GM12865 (cell line): ENCODE measurements at regions not wholly inside any gene's neighbourhood (a gene's known extent, or its start where the extent isn't known, plus 50 kb on each side); places are given as distances from the start of the nearest gene placed in this dataset.

Experiments
- DNase-seq: peaks from one replicate; pipeline ENCODE4 v3.0.0; 2010; ENCODE audit warnings: low read depth
- H3K4me3 ChIP-seq: 2 replicates; pipeline ENCODE4 v1.5.1; 2011; ENCODE audit warnings: mild to moderate bottlenecking, low read depth, low read length, control low read depth
- CTCF ChIP-seq: IDR thresholded peaks from 2 replicates; pipeline ENCODE4 v1.5.1; 2011; ENCODE audit warnings: low read length, control low read depth, low read depth, inconsistent platforms; ENCODE audit not compliant: insufficient read depth; ENCODE audit errors: missing control alignments

GRCh38 chr17:77345260-77345910, 204.6 kb downstream of the SEC14L1 start:
- no peak overlapping the region for H3K4me3 ChIP-seq
- no peak for DNase-seq
- no peak for TF ChIP-seq CTCF

GRCh38 chr17:77346765-77347164, 206.0 kb downstream of the SEC14L1 start:
- no peak for DNase-seq
- TF ChIP-seq CTCF, result no peak

GRCh38 chr17:77347544-77347943, 206.8 kb downstream of the SEC14L1 start:
- TF ChIP-seq CTCF, result no peak
- H3K4me3 ChIP-seq, result no peak overlapping the region
- DNase-seq, result no peak

More at GRCh38 chr17:77346765-77347164, 206.0 kb downstream of the SEC14L1 start:
- no peak overlapping the region for H3K4me3 ChIP-seq

- no peak overlapping the region for H3K4me3 ChIP-seq
- DNase-seq, result no peak
Measured at GRCh38 chr17:77349976-77350830, 209.4 kb downstream of the SEC14L1 start.

GRCh38 chr17:77352441-77352840, 211.7 kb downstream of the SEC14L1 start:
- TF ChIP-seq CTCF, result no peak
- H3K4me3 ChIP-seq, result no peak overlapping the region
- DNase-seq, result no peak

More at GRCh38 chr17:77349976-77350830, 209.4 kb downstream of the SEC14L1 start:
- TF ChIP-seq CTCF, result no peak

- no peak overlapping the region for H3K4me3 ChIP-seq
- DNase-seq, result no peak
- no peak for TF ChIP-seq CTCF
Measured at GRCh38 chr17:77352996-77353395, 212.2 kb downstream of the SEC14L1 start.
